HG03442 (cell line): ENCODE measurements at regions not wholly inside any gene's neighbourhood (a gene's known extent, or its start where the extent isn't known, plus 50 kb on each side); places are given as distances from the start of the nearest gene placed in this dataset.

Source experiments
- ATAC-seq: cut with Tn5 transposase; IDR thresholded peaks from one replicate; pipeline ENCODE4 v1.9.1; 2021; ENCODE audit warnings: mild to moderate bottlenecking, moderate library complexity; ENCODE audit not compliant: unreplicated experiment

DNA sequence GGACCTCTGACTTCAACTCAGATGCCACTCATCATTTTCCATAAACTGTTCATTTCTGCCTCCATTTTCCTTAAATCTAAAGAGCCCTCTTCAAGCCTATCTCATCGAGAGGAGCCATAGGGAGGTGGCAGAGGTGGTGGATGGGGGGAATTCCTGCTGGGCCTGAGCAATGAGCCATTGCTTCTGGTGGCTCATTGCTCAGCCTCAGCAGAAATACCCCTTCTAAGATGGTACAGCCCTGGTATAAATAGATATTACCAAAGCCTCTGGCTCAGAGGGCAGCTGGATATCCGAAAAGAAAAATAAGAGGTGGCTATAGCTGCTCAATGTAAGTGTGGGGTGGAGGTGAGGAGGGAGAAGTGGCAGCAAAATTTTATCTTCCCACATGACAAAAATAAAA, 313.5 kb downstream of the CAAP1 start:
- ATAC-seq, result no peak

DNA sequence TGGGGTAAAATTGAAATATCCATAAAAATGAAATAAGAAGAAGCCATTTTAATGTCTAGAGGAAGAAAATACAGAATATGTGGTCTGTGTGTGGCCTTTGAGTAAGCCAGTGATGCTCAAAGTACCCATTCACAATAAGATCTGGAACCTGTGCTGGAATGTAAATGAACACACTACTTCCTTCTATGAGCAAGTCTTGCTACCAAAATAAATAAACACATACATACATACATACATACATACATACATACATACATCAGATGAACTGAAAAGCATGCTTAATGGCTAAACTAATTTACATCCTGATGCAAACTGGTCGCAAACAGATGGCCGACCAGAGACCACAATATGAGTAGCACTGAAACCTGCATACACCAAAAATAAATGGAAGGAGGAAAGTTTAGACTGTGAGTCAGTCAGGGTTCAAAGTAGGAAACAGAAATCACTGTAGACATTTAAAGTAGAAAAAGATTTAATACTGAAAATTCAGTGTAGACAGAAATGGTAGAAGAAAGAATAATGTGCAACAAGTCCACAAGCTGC, 317.6 kb downstream of the CAAP1 start:
- no peak for ATAC-seq

DNA sequence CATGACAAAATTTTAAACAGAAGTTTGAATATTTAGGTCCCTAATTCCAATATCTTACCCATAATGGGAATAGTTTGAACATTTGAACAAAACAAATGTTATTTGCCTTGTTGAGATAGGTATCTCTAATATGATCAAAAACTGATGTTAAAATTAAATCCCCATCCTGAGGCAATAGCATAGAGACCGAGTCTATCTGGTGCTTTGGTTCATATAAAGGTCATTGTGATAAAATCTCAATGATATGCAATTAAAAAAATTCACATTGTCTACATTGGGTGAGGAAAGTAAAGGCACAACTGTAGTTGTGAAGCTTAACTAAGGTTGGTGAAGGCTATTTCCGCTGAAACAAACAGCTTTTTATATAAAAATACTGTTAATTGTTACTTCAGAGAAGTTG, 318.3 kb downstream of the CAAP1 start:
- ATAC-seq, result no peak

DNA sequence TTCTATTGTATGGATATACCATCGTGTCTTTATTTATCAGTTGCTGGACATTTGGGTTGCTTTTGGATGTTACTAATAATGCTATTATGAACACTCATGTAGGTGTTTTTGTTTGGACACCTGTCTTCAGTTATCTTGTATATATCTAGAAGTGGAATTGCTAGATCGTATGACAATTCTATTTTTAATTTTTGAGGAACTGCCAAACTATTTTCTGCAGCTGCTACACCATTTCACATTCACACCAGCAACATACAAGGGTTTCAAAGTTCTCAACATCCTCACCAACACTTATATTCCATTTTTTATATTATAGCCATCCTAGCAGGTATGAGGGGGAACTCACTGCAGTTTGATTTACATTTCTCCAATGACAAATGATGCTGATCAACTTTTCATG, 324.6 kb downstream of the CAAP1 start:
- ATAC-seq, result no peak

DNA sequence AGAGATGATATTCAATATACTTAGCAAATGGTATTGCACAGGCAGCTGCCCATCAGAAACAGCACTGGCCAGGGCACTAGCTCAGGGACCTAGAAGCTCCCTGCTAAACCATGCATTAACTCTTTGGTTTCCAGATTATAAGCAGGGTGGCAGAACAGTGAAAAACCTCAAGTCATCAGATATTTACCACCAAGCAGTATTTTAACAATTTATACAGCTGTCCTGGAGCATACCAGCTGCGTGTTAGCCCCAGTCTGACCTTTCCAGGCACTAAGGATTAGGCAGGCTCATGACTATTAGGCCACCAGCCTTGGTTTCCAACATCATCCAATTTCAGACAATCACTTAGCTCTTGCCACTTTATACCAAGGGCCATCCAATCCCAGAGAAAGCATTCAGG, 326.5 kb downstream of the CAAP1 start:
- ATAC-seq, result no peak

DNA sequence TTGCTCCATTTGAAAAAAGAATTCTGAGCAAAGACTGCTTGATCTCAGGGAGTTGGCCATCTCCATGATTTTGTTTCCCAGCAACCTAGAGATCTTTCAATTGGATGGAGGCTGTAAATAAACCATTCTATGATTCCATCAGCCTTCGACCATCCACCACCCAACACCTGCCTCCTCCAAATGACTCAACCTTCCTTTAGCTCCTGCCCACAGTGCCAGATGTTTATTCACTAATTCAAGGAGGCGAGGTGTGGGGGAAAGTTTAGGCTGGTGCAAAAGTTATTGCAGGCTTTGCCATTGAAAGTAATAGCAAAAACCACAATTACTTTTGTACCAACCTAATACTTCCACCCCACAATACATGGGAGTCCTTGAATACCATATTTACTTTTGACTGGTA, 327.5 kb downstream of the CAAP1 start:
- no peak for ATAC-seq

DNA sequence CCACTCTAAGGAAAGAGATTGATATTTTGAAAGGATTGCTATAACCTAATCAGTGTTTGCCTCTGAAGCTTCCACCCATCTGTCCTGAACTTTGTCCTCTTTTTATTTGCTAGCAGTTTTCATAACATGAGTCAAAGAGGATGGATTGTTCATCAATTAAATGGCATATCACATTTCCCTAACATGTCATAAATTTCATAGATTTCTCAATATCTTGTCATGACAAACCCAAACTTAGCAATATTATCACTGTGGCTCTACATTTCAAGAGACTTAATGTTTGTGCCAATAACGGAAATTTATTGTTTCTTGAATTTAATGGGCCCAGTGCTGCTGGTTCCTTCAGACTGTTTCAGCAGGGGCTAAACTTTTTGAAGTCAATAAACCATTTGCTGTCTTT, 330.3 kb downstream of the CAAP1 start:
- ATAC-seq, result no peak

DNA sequence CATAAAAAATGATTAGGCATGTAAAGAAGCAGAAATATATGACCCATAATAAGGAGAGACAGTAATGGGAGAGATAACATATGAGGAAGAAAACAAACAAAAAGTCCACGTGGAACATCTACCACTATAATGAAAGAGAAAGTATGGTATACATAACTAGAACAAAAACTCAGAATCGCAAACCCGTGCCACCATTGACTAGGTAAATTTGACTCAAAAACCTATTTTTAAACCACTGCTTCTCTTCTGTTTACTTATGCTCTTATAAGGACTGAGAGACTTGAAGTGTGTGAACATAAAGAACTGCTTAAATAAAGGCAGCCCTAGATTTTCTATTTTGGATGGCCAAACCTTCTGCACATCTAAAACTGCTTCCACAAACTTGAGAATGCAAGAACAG, 330.7 kb downstream of the CAAP1 start:
- ATAC-seq, result peak; percentile 86

DNA sequence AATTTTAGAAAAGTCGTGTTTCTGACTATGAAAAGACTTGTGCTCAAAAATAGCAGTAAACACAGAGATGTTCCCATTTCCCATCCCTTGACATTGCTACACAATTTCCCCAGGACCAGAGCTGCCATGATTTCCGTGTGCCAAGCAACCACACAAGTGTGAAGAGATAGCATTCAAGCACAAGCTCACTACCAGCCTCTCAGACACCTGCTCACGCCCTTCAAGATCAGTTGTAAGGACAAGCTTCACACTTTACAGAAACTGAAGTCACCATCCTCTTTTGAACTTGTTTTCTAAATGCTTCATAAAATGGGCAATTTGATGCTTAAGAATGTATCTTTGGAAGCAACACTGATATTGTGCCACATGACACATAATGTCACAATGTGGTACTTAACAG, 333.1 kb downstream of the CAAP1 start:
- ATAC-seq, result no peak

DNA sequence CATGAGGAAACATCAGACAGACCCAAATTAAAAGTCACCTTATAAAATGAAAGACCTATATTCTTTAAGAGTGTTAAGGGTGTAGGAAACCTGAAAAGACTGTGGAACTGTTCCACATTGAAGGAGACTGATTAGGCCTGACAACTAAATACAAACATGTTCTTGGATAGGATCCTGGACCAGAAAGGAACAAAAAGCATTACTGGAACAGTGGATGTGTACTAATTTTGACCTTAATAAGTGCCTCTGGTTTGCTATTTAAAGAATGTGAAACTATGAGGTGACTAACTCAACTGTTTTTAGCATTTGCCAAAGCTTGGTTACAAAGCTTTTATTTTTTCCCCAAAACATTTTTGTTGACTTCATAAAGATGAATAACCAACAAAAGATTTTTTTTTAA, 340.6 kb downstream of the CAAP1 start:
- no peak for ATAC-seq

DNA sequence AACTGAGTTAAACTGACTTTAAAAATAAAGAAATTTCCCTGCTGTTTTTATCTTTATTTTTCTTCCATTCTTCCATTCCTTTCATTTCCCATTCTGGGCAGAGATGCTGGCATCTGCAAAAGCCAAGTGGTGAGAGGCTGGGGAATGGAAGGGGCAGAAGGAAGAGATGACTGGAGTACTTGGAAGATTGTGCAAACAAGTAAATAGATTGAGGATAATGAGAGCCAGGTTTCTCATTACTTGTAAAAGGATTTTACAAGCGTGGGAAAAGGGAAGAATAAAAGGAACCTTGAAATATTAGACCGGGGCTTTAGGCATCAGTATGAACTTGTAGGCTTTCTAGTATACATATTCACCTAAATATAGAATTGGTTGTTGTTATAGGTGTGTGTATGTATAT, 341.2 kb downstream of the CAAP1 start:
- ATAC-seq, result no peak

DNA sequence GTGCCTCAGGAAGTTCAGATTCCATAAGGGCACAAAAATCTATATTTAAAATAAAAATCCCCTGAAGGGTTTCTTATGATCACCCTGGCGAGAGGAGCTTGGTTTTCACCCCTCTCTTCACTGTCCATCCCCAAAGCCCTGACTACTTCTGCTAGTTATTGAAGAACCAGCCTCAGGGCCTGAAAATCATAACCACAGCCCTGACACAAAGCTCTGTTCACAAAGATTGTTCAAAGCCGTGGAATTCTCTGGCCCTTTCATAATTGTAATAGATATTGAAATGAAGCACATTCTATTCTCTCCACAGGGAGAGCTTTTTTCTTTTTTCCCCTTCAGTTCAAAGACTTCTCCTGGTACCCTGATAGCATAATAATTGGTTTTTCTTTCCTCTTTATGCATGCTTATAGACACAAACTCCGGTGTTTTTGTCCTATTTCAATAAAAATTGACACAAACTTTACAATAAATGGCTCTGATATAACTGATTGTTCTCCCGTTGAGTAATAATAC, 343.8 kb downstream of the CAAP1 start:
- no peak for ATAC-seq

DNA sequence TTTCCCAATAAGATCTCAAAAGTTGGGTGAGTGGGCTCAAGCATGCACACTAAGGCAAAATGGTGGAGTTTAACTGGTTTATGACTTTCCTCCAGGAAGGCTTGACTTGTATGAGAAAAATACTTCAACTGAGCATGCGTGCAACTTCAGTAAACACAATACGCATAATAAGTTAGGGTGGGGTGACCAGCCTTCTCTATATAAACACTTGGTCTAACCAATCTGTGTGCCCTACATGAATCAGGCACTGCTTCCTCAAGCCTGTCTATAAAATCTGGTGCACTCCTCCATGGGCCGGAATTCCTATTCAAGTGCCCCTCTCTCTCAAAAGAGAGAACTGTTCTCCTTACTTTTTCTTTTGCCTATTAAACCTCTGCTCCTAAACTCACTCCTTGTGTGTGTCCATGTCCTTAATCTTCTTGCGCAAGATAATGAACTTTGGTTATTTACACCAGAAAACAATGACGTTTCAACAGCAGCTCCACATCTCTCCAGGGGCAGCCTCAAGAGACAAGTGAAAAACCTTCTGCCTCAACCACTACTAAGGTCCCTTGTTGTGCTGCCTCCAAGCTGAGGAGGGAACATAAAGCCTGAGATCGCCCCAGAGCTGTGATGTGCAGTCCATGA, 352.6 kb downstream of the CAAP1 start:
- ATAC-seq, result no peak

DNA sequence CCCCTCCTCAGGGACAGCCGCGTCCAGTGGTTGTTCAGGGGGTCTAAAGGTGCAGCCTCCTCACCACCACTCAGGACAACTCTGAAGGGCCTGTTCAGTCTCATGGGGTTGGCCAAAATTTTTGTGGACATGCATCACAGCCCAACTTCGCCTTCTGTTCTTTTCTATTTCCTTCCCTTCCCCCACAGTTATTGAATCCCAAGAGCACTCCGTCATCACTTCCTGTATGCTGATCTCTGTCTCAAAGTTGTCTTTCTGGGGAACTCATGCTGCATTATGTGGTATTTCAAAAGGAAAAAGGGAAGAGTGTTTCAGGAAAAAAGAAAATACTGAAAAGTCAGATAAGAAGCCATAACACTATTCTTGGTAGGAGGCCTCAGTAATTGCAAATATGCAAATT, 355.4 kb downstream of the CAAP1 start:
- no peak for ATAC-seq

DNA sequence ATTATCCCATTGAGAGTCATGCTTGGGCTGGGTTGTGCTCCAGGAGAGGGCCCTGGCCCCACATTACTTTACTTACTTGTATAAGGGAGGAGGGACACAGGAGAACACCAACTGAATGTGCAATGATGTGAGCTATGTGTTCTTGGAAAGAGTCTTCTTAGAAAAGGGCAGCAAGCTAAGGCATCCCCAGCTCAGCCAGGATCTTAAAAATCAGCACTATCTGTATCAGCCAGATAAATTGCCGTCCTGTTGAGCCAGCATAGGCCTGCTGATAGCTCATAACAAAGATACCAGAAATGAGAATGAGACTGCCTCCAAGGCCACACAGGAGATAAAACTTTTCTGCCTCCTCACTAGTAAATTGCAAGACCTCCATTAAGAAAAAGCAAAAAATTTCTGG, 357.5 kb downstream of the CAAP1 start:
- no peak for ATAC-seq

DNA sequence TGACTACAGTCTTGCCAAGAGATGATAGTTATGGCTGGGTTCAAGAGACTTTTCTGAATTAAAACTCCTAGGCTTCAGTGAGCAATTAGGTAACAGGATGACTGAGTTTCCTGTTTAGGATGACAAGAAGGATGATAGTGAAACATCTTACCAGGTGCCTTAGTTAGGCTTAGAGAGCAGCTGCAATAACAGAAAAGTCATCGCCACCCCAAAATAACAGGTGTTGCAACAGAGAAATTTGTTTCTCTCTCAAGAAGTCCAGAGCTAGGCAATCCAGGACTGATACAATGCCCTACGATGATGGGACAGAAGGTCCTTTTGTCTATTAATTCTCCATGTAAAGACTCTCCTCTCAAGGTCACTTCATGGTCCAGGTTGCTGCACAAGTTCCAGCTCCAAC, 361.8 kb downstream of the CAAP1 start:
- no peak for ATAC-seq

DNA sequence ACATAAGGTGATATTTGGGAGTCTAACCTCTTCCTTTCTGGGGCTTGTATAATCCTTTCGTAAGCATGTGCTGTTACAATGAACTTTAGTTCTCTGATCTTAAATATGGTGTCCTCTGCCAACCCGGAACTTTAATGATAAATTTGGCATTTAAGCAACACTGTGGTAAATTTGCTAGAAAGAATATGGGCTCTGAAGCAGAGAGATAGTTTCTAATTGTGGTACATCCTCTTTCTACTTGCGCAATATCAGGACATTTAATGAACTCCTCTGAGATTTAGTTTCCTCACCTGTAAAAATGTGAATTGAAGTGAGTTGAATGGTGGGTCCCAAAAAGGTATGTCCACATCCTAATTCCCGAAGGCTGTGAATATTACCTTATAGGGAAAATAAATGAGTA, 364.7 kb downstream of the CAAP1 start:
- ATAC-seq, result no peak

DNA sequence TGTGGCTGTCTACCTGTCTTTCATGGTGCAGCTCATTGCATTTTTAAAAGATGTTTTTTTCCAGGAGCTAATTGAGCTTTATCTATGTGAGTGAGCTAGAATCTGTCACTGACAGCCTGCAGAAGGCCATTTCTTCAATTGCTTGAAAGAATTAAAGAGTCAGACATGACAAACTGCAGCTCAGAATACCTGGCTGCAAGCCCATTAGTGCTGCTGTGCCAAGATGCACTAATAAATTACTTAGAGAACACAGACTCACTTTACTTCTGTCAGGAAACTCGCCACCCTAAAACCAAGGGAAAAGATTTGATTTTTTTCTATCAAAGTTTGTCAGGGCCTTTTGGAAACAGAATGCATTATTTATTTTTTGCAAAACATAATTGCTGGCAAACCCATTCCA, 368.3 kb downstream of the CAAP1 start:
- no peak for ATAC-seq

DNA sequence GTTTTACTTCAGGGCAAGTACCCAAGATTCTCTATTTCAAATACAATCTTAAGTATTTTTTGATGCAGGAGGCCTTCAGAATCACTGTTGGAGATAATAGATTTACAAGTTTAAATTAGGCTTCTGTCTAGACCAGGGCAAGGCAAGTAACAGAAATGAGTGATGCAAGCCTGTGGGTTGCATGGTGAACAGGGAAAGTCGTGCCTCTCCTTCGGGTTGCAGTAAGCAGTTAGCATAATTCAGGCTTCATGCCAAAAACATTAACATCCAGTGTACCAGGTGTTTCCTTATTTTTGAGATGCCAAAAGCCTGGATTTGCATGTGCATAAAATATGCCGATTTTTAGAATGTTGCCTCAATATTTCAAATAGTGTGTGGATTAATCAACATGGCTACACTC, 369.0 kb downstream of the CAAP1 start:
- ATAC-seq, result no peak

DNA sequence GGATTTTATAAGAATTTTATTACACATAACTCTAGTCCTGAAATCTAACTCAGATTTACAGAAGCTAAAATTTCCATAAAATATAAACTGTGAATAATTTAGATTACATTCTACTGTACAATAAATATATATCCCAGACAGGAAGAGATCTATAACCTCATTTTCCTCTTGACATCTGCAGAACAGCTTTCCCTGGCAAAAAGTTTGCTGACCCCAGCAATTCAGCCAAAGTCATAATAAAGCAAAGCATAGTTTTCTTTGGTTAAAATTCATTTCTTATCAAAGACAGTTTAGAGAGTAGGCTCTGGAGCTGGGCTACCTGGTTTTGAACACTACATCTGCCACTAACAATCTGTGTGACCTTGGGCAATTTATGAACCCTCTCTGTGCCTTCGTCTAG, 372.5 kb downstream of the CAAP1 start:
- ATAC-seq, result no peak

DNA sequence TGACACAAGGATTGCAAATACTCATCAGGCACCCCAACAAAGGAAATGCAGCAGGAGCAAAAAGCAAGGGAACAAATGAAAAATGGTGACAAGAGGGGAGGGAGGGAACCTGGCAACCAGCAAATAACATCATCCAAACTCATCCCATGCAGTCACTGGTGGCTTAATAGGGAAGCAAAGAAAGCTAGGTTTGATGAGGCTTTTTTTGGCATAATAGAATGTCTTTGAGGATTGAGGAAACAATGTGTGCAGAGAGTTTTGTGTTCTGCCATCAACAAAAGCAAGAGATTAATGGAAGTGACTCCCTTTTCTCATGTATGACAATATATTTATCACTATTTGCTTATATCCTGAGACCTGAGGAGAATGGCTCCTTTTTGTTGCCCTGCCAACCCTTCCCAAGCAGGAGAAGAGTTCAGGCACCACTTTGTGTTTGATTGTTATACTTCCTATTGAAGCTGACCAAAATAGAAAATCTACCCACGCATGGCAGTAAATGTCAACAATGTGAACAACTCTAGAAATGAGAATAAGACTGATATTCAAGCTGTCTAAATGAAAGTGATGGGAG, 375.7 kb downstream of the CAAP1 start:
- no peak for ATAC-seq

DNA sequence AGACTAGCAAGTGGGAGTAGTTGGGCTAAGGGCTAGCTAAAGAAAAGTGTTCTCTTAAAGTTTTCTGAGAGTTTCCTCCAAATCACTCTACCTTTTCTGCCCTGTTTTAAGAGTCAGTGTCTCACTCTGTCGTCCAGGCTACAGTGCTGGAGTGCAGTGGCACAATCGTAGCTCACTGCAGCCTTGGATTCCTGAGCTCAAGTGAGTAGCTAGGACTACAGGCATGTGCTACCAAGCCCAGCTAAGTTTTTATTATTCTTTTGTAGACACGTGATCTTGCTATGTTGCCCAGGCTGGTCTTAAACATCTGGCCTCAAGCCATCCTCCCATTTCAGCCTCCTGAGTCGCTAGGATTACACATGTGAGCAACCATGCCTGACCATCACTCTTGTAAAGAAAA, 378.9 kb downstream of the CAAP1 start:
- no peak for ATAC-seq

DNA sequence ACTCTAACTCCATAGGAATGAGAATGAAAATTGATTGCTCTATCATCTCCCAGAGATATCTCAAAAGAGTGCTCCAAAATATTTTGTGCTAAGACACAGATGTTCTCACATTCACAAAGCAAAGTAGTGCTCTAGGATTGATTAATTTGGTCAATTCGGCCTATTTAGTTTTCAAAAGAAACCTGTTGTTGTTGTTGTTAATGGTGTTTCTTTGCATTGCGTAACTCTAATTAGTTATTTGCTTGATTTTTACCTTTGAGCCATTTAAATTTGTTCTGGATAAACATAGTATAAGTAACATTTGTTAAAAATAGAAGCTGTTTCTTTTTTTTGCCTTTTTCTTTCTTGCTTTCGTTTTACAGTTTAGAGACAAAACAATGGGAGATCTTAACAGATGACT, 382.5 kb downstream of the CAAP1 start:
- ATAC-seq, result no peak
